SIG-M5 treated with dmso at 0.1 percent for 504 hours (cell line): ENCODE measurements at regions not wholly inside any gene's neighbourhood (a gene's known extent, or its start where the extent isn't known, plus 50 kb on each side); places are given as distances from the start of the nearest gene placed in this dataset.

Experiments used
- DNase-seq: peaks from one replicate; lab custom pipeline; 2025; ENCODE audit not compliant: unreplicated experiment; lab: John Stamatoyannopoulos, UW

DNA sequence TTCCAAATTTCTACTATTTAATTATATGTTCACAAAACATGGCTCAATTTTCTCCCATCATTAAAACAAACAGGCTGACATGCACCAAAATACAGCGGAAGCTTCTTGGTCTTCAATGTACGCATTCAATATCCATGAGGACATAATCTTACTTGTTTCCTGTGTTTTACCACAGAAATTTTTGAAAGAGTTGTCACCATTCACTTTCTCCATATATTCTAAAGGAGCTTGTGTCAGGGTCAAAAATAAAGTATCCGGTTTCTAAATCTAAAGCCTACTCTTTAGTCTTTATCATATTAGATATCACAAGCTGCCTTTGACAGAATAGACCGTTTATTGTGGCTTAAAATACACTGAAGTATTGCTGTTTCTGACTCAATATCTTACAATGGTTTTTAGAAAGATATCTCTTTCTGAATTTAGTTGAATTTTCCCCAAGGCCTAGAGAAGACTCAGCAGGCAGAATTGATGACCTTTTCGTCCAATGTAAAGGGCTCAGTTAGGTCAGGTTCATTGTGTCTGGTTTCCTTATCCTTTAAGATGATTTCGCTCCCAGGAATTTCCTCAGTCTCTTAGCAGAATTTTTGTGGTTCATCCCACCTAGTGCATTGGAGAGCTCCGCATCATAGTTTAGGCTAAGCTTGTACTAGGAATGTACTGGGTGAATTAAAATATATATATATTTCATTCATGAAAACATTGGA is 717.2 kb downstream of the NCAM2 start:
- DNase-seq: no peak

DNA sequence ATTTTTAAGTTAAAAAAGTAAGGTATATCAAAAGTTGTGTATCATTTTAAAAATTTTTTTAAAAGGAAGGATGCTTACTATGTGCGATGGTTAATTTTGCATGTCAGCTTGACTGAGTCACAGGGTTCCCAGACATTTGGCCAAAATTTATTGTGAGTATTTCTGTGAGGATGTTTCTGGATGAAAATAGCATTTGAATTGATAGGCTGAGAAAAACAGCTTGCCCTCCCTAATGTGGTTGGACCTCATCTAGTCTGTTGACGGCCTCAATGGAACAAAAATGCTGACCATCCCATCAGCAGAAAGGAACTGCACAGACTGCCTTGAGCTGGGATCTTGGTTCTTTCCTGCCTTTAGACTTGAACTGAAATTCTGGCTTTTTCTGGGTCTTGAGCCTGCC is 724.5 kb downstream of the NCAM2 start:
- no peak for DNase-seq

DNA sequence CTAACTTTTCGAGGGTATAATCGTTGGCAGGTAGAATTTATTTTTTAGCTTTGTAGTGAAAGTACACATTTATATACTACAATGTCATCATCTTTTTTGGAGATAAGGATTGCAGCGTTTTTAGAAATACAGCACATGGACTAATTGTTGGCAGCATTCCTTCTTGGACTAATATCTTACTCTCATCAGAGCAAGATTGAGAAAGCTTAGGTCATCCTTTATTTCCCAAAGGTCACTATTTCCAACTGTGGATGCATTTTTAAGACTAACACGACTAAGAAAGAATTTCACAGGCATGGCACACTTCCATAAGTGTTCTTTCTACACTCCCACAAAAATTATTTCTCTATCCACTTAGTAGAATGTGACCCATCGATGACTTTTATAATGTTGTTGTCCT is 732.3 kb downstream of the NCAM2 start:
- no peak for DNase-seq

DNA sequence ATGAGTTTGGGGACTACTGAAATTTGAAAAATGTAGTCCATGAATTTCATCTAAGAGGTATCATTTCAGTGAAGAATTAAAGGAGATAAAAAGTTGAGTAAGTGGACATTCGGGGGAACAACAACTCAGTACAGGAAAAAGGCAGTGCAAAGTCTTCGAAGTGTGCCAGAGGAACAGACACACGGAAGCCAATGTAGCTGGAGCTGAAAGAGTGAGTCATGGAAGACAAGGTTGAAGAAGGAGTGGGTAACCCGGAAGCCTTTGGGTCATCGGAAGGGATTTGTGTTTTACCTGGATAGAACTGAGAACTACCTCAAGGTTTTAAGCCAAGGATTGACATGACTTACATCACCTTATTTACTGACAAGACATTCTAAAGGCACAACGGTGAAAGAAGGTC is 733.4 kb downstream of the NCAM2 start:
- no peak for DNase-seq

DNA sequence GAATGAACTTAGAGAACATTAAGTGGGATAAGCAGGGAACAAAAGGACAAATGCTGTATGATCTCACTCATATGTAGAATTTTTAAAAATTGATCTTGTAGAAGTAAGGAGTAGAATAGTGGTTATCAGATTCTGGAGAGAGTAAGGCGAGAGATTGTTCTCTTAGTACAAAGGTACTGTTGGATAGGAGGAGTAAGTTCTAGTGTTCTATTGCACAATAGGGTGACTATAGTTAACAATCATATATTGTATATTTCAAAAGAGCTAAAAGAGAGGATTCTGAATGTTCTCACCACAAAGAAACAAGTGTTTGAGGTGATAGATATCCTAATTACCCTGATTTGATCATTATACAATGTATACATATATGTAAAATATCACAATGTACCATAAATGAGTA is 735.9 kb downstream of the NCAM2 start:
- no peak for DNase-seq

DNA sequence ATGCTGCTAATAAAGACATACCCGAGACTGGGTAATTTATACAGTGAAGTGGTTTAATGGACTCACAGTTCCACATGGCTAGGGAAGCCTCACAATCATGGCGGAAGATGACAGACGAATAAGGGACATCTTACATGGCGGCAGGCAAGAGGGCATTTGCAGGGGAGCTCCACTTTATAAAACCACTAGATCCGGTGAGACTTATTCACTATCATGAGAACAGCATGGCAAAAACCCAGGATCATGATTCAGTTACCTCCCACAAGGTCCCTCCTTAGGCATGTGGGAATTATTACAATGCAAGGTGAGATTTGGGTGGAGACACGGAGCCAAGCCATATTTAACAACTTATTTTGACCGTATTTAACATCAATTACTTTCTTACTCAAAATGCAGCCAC is 739.0 kb downstream of the NCAM2 start:
- DNase-seq: no peak

DNA sequence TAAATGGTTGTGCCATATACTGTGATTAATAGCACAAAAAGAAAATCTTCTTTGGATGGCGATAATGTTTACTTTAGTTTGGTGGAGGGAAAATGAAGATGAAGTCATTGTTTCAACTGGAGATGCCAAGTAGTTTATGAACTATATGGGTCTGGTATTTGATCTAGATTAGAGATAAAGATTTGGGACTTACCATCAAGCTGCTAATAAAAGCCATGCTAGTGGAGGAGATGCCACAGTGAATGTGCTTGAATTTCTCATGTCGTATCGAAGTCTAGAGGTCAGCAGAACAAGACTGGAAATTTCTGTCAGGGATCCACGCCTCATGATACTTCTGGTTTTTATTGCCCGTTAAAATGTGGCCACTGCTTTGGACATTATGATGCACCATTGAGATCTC is 742.0 kb downstream of the NCAM2 start:
- DNase-seq: no peak

DNA sequence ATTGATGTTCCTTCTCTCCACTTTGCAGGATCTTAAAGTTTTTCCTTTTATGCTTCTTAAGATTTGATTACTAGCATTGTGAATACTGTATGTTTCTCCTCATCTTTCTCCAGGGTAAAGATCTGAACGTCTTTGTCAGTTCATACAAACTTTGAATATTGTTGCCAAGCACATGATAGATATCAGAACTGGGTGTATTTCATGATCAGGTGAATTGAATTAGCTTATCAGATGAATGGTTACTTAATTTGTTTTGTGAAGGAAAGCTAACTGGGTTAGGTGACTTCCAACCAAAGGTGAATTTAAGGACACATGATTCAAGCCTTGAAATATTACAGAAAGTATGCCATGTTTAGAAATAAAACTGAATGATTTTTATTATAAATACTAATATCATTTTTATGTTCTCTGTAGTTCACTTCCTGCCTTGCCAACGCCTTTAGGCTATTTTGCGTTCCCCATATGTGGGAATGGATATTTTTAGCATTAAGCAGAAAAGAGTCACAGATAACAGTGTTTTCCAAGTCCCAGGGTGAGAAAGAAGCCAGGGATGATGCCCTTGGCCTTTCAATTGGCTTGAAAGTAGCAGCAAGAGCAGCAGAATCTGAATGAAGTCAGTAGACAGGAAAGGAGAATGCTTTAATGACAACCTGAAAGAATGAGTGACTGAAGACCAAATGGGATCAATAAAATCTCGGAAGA is 752.1 kb downstream of the NCAM2 start:
- no peak for DNase-seq

DNA sequence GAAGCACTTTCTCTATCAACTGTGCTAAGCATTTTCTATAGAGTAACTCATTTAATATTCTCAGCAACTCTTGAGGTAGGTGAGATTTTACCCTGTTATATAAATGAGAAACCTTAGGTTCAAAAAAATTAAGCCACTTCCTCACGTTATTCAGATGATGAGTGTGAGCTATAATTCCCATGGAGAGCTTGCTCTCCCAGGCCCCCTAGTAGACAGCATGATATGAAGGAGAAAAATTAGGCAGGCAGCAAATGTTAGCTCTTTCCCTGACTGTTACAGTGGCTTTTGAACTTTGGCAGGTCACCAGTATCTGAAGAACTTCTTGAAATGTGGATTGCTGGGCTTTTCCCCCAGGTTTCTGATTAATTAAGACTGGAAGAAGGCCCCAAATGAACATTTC is 753.1 kb downstream of the NCAM2 start:
- DNase-seq: no peak

DNA sequence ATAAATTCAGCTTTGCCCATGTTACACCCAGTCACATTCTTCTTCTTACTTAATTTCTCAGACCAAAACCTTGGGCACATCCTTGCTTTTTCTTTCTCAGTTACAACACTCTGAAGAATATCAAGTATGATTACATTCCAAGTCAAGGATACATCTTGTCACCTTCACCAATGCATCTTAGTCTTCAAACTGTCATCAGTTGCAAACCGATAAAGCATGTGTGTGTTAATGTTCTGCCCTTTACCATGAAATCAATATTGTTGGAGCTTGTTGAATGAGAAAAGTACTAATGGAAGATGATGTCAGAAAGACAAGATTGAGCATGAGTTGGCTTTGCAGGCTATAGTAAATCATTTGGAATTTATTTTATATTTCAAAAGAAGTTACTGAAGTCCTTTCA is 764.6 kb downstream of the NCAM2 start:
- DNase-seq: no peak

DNA sequence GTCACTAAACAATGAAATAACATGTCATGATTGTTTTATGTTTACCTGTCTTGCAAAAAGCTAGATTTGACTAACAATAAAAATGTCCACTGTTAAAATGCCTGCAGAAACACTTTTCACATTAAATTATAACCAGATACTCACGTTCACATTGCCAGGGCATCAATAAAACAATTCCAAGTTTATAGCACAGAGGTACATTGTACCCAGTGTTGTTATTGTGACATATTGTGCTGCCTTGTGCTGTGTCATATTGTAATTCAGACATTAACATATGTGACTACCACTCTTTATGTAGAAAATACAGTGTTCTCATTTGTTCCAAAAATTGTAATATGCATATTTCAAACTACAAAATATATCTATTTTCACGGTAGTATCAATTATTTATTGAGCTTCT is 766.1 kb downstream of the NCAM2 start:
- DNase-seq: no peak

DNA sequence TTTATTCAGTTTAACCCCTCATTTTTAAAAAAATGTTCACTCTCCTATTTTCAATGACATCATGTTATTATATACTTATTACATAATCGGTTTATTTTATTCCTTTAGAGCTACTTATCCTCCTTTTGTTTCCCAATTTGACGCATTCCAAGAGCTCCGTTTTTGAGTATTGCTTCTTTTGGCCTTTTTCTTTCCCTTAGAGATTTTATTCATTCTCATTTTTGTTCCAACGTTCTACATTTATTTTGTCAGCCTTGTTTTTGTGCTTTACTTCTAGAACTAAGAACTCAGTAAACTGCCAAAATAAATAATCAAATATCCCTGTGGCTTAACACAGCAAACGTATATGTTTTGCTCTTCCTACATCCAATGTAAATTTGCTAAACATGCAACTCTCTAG is 769.1 kb downstream of the NCAM2 start:
- DNase-seq: no peak

DNA sequence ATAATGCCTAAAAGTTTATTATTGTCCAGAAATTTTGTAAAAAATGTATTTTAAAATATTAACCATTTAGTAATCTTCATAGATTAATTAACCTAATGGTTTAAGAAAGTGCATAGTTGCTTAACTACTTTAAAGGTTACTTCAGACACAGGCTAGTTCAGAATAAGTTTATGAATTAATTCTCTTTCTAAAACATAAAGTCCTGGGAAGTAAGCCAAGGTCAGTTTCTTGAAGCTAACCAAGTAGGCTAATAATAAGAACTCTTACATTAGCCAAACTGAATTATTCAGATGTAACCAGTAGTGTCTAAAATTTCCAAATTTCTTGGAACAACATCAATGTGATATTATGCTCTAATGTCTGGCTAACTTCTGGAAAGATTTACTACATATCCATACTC is 790.4 kb downstream of the NCAM2 start:
- DNase-seq: no peak

DNA sequence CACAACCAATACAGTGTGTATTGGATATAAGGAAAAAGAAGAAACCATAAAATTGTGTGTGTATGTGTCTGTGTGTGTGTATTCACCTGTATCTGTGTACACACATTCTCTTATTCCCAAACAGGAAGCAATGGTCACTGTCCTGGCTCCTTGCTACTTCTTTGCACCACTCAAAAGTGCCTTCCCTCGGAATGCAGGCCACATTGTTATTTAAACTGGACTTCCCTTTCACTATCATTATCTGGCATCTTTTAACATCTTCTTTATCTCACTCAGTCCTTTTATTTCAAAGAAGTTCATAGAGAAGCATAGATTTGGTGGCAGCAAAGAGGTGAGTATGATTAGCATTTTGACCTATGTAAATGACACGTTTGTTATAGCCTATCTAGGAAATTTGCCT is 803.7 kb downstream of the NCAM2 start:
- no peak for DNase-seq

DNA sequence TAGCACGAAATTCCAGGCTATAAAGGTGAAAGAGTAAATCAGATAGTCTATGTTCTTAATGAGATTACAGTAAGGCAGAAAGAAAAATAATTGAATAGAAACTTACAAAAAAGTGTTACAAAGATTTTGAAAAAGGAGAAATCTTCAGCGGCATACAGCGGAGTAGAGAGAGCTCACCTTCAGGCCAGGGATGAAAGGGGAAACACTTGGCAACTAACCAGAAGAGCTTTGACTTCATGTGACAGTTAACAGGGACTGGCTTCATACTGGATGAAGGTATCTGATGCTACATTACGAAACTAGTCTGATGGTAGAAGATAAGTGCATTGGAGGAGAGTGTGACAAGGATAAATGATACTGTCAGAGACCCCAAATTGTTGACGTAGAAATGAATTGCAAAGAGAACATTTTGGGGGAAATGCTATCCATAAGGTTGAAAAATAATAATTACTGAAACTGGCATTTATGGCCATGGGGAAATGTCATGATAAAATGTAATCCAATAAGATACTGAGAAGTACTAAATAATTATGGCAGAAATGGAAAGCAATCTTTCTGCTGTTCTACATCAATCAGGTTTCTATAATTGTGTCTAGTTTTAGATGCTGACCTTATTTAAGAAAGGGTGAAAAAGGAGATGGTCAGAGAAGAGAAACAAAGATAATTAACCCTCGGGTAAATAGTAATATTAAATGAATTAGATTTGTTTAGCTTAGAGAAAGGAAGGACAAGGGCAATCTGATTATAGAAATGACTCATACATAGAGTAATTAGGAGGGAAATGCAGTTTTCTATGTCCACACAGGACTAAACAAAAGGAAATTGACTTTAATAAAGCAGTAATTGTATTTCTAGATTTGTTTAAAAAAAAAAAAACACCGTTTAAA is 808.7 kb downstream of the NCAM2 start:
- DNase-seq: no peak

DNA sequence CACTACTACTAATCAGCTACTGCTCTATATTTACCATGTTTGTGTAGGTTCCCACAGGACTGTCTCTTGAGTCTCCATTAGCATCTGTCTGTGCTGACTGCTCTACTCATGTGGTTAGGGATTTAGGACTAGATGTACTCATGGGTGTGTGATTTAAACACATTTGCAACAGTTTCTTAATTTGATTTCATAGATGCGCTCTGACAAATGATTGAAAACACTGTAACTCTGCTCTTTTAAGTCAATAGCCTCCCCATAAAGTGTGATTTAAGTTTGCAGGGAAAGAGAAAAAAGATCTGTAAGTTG is 809.3 kb downstream of the NCAM2 start:
- no peak for DNase-seq

DNA sequence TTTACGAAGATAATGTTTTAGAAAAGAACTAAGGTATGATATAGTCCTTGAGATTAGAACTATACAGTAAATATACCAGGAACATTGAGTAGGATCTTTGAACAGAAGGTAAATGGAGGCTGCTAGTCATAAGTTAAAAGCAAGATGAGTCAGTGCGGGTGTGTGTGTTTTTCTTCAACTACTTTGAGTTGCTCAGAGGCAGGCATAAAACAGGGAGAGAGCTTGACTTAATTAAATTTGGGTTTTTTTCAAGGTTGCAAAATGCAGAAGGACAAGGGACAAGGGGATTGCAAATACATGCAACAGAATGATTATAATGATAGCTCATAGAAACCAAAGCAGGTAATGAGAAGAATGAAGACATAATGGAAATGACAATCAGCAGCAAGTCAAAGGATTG is 815.1 kb downstream of the NCAM2 start:
- DNase-seq: no peak

DNA sequence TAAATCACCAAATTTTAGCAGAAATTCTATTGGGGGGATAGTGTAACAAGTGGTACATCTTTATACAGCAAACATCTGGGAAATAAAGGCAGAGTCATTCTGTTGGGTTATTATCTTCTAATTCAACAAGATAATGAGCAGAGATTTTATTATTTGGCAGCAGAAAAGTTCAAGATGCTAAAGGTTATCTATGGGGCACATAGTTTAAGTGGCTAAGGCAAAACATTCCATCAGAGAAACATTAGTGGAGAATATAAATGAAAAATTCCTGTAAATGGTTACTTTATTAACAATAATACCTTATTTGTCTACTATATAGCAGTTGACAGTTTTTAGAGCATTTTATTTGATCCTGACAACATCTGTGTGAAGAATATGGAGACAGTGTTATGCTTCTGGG is 815.7 kb downstream of the NCAM2 start:
- no peak for DNase-seq

DNA sequence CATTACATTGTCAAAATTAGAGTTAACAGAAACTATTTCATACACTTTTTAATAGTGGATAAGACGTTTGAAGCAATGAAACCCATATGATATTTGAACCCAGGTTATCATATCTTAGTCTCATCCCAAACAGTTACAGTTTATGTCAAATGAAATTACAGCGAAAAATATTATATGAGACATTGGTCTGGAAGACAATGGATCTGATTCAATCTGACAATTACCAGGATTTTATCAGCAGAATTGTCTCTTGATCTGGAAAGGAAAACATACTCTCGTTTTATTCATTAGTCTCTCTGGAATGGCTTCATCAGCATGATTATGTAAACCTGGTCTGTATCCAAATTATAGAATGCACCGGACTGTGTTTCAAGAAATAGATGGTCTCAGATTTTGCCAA is 818.6 kb downstream of the NCAM2 start:
- DNase-seq: no peak

DNA sequence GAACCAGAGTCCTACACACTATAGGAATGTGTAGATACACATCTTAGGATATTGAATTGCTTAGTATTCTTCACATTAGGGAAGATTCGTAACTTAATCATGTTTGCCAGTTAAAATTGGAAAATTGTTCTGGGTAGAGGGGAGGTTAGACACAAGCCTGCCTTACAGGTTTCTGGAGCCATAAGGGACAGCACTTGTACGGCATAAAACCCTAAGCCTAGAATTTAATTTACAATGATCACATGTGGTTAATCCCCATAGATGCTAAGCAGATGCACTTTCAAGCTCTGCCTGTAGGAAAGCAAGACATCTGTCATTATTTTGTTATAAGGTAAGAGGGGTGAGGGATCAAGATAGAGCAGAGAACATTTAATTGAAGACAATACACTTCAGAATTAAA is 820.7 kb downstream of the NCAM2 start:
- no peak for DNase-seq

DNA sequence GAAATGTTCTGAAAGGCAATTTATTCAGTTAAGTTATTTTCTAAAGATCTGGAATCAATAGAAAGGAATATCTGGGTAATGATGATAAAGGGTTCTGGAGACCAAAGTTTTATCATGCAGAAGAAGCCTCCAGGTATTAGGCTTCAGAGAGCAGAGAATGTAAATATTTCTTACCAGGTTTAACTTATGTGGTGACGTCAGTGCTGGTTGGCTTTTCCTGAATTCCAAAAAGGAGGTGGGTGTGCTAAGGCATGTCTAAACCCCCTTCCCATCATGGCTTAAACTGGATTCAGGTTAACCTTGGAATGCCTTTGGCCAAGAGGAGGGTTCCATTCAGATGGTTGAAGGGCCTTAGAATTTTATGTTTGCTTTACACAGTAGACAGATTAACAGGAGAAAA is 829.9 kb downstream of the NCAM2 start:
- no peak for DNase-seq

DNA sequence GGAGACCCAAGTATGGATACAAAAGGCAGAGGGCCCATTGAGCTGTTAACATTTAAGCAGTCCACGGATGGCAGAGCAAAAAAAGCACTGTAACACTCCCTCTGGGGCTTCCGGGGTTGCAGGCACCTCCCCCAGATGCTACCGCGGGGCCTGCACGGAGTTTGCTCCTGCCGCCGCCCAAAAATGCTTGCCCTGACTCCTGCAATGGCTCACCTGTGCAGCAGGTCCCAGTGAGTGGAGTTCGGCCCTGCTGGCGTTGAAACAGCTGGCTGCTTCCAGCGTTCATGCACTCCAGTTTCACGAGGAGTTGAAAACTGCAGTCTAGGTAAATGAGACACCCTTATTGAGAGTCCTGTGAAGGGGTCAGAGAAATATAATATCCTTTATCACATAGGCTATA is 832.8 kb downstream of the NCAM2 start:
- no peak for DNase-seq
